Neural progenitor cell (in vitro differentiated cells): ENCODE measurements at regions not wholly inside any gene's neighbourhood (a gene's known extent, or its start where the extent isn't known, plus 50 kb on each side); places are given as distances from the start of the nearest gene placed in this dataset.

Source experiments
- EZH2 ChIP-seq: fragments of 200-600 bp; sonication (generic); IDR thresholded peaks from 2 replicates; pipeline ENCODE4 v1.6.1; 2017; ENCODE audit warnings: antibody characterized with exemption, mild to moderate bottlenecking, moderate library complexity
- EZH2phosphoT487 ChIP-seq: fragments of 200-600 bp; sonication (generic); IDR thresholded peaks from 2 replicates; pipeline ENCODE4 v1.6.1; 2017; ENCODE audit warnings: antibody characterized with exemption
- TF ChIP-seq, protein P1 (sequence below): fragments of 200-600 bp; sonication (generic); IDR thresholded peaks from 2 replicates; pipeline ENCODE4 v1.5.1; 2017; ENCODE audit warnings: antibody characterized with exemption, mild to moderate bottlenecking

DNA sequence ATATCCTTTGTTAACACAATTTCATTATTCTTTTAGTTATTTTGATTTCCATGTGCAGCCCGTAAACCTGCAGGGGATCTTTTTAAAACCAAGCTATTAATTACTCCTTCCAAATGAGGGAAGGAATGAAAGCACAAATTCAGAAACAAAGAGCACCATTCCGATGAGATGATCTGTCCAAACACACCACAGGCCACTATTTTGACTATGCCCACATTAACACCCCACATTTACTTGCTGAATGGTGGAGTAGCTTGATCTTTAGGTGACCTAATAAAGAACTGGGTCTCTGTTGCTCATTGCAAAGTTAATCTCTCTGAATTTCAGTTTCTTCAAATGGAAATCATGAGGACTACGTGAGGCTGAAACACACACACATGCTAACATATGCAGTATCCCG is 218.0 kb downstream of the IRS1 start:
- TF ChIP-seq, protein P1, sequence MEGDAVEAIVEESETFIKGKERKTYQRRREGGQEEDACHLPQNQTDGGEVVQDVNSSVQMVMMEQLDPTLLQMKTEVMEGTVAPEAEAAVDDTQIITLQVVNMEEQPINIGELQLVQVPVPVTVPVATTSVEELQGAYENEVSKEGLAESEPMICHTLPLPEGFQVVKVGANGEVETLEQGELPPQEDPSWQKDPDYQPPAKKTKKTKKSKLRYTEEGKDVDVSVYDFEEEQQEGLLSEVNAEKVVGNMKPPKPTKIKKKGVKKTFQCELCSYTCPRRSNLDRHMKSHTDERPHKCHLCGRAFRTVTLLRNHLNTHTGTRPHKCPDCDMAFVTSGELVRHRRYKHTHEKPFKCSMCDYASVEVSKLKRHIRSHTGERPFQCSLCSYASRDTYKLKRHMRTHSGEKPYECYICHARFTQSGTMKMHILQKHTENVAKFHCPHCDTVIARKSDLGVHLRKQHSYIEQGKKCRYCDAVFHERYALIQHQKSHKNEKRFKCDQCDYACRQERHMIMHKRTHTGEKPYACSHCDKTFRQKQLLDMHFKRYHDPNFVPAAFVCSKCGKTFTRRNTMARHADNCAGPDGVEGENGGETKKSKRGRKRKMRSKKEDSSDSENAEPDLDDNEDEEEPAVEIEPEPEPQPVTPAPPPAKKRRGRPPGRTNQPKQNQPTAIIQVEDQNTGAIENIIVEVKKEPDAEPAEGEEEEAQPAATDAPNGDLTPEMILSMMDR = no peak
- no peak for TF ChIP-seq EZH2
- no peak for TF ChIP-seq EZH2phosphoT487
